CD4-positive, alpha-beta T cell (primary cell): ENCODE measurements at regions not wholly inside any gene's neighbourhood (a gene's known extent, or its start where the extent isn't known, plus 50 kb on each side); places are given as distances from the start of the nearest gene placed in this dataset.

ENCODE experiments used
- ATAC-seq: fragments of 200-7000 bp; cut with Tn5 transposase; one replicate; pipeline ENCODE4 v1.10.0; 2022; ENCODE audit warnings: mild to moderate bottlenecking; ENCODE audit not compliant: poor library complexity
- CTCF ChIA-PET: fragments of 350-600 bp; sonication (Branson Sonifier 250); formaldehyde crosslinking; loops from one replicate; lab custom pipeline; 2021; ENCODE audit warnings: antibody characterized with exemption, inconsistent platforms; lab: Charles Lee
- POLR2A ChIA-PET: fragments of 350-600 bp; sonication (Branson Sonifier 250); formaldehyde crosslinking; loops from one replicate; lab custom pipeline; 2021; ENCODE audit warnings: antibody characterized with exemption, inconsistent platforms; lab: Charles Lee
- DNase-seq, 14 experiments: peaks; one replicate each; pipeline ENCODE4 v3.0.0-alpha.2; 2013 to 2020; ENCODE audit warnings: mixed read lengths in 2 of 14
- H3K27ac ChIP-seq, 2 donors: one replicate each; pipeline versions ENCODE4 v1.5.1 to v1.7.0; 2013; ENCODE audit warnings: low read length in 2 of 2, low read depth in 1 of 2, mild to moderate bottlenecking in 1 of 2
- H3K27me3 ChIP-seq, 2 experiments: 1 replicate in 1 of 2; 2 replicates in 1 of 2; pipeline versions ENCODE4 v1.6.1 to v1.7.0; 2013; ENCODE audit warnings: low read length in 2 of 2, control low read depth in 1 of 2, mild to moderate bottlenecking in 1 of 2, moderate library complexity in 1 of 2; ENCODE audit not compliant: insufficient read depth in 2 of 2, control insufficient read depth in 1 of 2
- H3K36me3 ChIP-seq: one replicate; pipeline ENCODE4 v1.6.1; 2013; ENCODE audit warnings: low read length, control low read depth; ENCODE audit not compliant: insufficient read depth
- H3K4me1 ChIP-seq: one replicate; pipeline ENCODE4 v1.6.1; 2013; ENCODE audit warnings: low read length, control low read depth; ENCODE audit not compliant: insufficient read depth
- H3K4me3 ChIP-seq: one replicate; pipeline ENCODE4 v1.5.1; 2013; ENCODE audit warnings: mild to moderate bottlenecking, low read length, moderate library complexity
- H3K9me3 ChIP-seq, 2 experiments: 1 replicate in 1 of 2; 2 replicates in 1 of 2; pipeline versions ENCODE4 v1.6.1 to v1.7.0; 2013; ENCODE audit warnings: low read length in 2 of 2, mild to moderate bottlenecking in 2 of 2, control low read depth in 1 of 2, moderate library complexity in 1 of 2; ENCODE audit not compliant: control insufficient read depth in 1 of 2, insufficient read depth in 1 of 2
- H3K27ac Mint-ChIP-seq: one replicate; pipeline ENCODE4 v1.8.0; 2020; ENCODE audit warnings: mixed read lengths
- H3K27me3 Mint-ChIP-seq: one replicate; pipeline ENCODE4 v1.8.0; 2021; ENCODE audit warnings: mixed read lengths
- H3K36me3 Mint-ChIP-seq: one replicate; pipeline ENCODE4 v1.8.0; 2021; ENCODE audit warnings: low read depth, mixed read lengths
- H3K4me1 Mint-ChIP-seq: one replicate; pipeline ENCODE4 v1.8.0; 2021; ENCODE audit warnings: low read depth, mixed read lengths
- H3K4me3 Mint-ChIP-seq: one replicate; pipeline ENCODE4 v1.8.0; 2020; ENCODE audit warnings: mild to moderate bottlenecking, mixed read lengths
- H3K9me3 Mint-ChIP-seq: one replicate; pipeline ENCODE4 v1.8.0; 2020; ENCODE audit warnings: mixed read lengths
- CTCF ChIP-seq: fragments of 200-600 bp; IDR thresholded peaks from one replicate; pipeline ENCODE4 v1.8.0; 2022; ENCODE audit warnings: antibody characterized with exemption, mild to moderate bottlenecking
- intact Hi-C, 2 experiments: fragments of 100-400 bp; cut with DNase I in 1 of 2; cut with micrococcal nuclease in 1 of 2; formaldehyde crosslinking; loops; one replicate each; pipeline versions ENCODE4 v1.15.1 to v1.9.0; 2023 to 2025; cut with DNase I, micrococcal nuclease

- Mint-ChIP-seq H3K9me3 (no peaks in the 10 kb centered on the region), H3K4me3 (no peak overlapping the region), H3K27ac (no peak overlapping the region), H3K27me3 (no peaks in the 10 kb centered on the region), H3K36me3 (no peaks in the 10 kb centered on the region), H3K4me1 (no peaks in the 10 kb centered on the region)
- Histone ChIP-seq H3K27me3 (no peaks in the 10 kb centered on the region), H3K27ac (no peak overlapping the region), H3K4me3 (no peak overlapping the region), H3K4me1 (no peaks in the 10 kb centered on the region), H3K9me3 (no peaks in the 10 kb centered on the region), H3K36me3 (no peaks in the 10 kb centered on the region)
- DNase-seq: no peak
- TF ChIP-seq CTCF: no peak
- intact Hi-C loops: no loop called here
- CTCF ChIA-PET: interaction anchor here (1.0 kb wide), 1 partner anchor 24 kb away, joined by 4 read pairs; no protein-coding TSS in a partner anchor
- POLR2A ChIA-PET: no interaction called here
- no peak for ATAC-seq
These were observed 445.5 kb upstream of the FBXO33 start for GRCh38 chr14:39877577-39878190.

- H3K27ac Mint-ChIP-seq: no peak overlapping the region
- DNase-seq (no peak), ATAC-seq (no peak)
- no peak for TF ChIP-seq CTCF
- Histone ChIP-seq H3K9me3 (no peaks in the 10 kb centered on the region), H3K27me3 (no peaks in the 10 kb centered on the region), H3K27ac (no peak overlapping the region), H3K4me3 (no peak overlapping the region), H3K36me3 (no peaks in the 10 kb centered on the region), H3K4me1 (no peaks in the 10 kb centered on the region)
- no peaks in the 10 kb centered on the region for H3K27me3 Mint-ChIP-seq
- H3K4me1 Mint-ChIP-seq: no peaks in the 10 kb centered on the region
- ChIA-PET CTCF (interaction anchor here (1.0 kb wide), 1 partner anchor 25 kb away, joined by 4 read pairs; no protein-coding TSS in a partner anchor), POLR2A (no interaction called here)
- no peaks in the 10 kb centered on the region for H3K36me3 Mint-ChIP-seq
- no peak overlapping the region for H3K4me3 Mint-ChIP-seq
- H3K9me3 Mint-ChIP-seq: no peaks in the 10 kb centered on the region
- intact Hi-C loops: no loop called here
These were observed 444.7 kb upstream of the FBXO33 start for GRCh38 chr14:39876916-39877315.

GRCh38 chr14:39875028-39875427 lies 442.8 kb upstream of the FBXO33 start:
- Mint-ChIP-seq H3K27me3 (no peaks in the 10 kb centered on the region), H3K27ac (no peak overlapping the region)

More at GRCh38 chr14:39875028-39875427, 442.8 kb upstream of the FBXO33 start:
- Histone ChIP-seq H3K27me3 (no peaks in the 10 kb centered on the region), H3K9me3 (no peaks in the 10 kb centered on the region), H3K27ac (no peak overlapping the region), H3K4me3 (no peak overlapping the region), H3K36me3 (no peaks in the 10 kb centered on the region), H3K4me1 (no peaks in the 10 kb centered on the region)
- ChIA-PET POLR2A (no interaction called here), CTCF (no interaction called here)
- Mint-ChIP-seq H3K4me3 (no peak overlapping the region), H3K9me3 (no peaks in the 10 kb centered on the region), H3K36me3 (no peaks in the 10 kb centered on the region), H3K4me1 (no peaks in the 10 kb centered on the region)
- intact Hi-C loops: no loop called here
- TF ChIP-seq CTCF: no peak
- DNase-seq (no peak), ATAC-seq (no peak)
